MM.1S (cell line): ENCODE measurements at regions not wholly inside any gene's neighbourhood (a gene's known extent, or its start where the extent isn't known, plus 50 kb on each side); places are given as distances from the start of the nearest gene placed in this dataset.
"Not testable (repeated sequence)": the region's sequence is repeated elsewhere in the genome, so short reads cannot be mapped to it uniquely, and the experiment has no call there.

Source experiments
- EZH2 ChIP-seq: fragments of 300-600 bp; sonication (generic); optimal IDR thresholded peaks from 2 replicates; pipeline ENCODE3; 2017; ENCODE audit warnings: low read depth, mild to moderate bottlenecking, antibody characterized with exemption, low read length, mixed read lengths
- EZH2phosphoT487 ChIP-seq: fragments of 300-600 bp; sonication (generic); IDR thresholded peaks from 2 replicates; pipeline ENCODE4 v1.6.1; 2018; ENCODE audit warnings: antibody characterized with exemption, low read length
- TF ChIP-seq, protein P1 (sequence below): fragments of 300-600 bp; sonication (generic); IDR thresholded peaks from 2 replicates; pipeline ENCODE4 v1.5.1; 2016; ENCODE audit warnings: antibody characterized with exemption, low read length, mixed read lengths

DNA sequence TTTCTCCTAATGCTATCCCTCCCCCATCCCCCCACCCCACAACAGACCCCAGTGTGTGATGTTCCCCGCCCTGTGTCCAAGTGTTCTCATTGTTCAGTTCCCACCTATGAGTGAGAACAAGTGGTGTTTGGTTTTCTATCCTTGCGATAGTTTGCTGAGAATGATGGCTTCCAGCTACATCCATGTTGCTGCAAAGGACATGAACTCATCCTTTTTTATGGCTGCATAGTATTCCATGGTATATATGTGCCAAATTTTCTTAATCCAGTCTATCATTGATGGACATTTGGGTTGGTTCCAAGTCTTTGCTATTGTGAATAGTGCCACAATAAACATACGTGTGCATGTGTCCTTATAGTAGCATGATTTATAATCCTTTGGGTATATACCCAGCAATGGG is 83.6 kb upstream of the CALCR start:
- TF ChIP-seq, protein P1, sequence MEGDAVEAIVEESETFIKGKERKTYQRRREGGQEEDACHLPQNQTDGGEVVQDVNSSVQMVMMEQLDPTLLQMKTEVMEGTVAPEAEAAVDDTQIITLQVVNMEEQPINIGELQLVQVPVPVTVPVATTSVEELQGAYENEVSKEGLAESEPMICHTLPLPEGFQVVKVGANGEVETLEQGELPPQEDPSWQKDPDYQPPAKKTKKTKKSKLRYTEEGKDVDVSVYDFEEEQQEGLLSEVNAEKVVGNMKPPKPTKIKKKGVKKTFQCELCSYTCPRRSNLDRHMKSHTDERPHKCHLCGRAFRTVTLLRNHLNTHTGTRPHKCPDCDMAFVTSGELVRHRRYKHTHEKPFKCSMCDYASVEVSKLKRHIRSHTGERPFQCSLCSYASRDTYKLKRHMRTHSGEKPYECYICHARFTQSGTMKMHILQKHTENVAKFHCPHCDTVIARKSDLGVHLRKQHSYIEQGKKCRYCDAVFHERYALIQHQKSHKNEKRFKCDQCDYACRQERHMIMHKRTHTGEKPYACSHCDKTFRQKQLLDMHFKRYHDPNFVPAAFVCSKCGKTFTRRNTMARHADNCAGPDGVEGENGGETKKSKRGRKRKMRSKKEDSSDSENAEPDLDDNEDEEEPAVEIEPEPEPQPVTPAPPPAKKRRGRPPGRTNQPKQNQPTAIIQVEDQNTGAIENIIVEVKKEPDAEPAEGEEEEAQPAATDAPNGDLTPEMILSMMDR: not testable (repeated sequence)
- not testable (repeated sequence) for TF ChIP-seq EZH2, EZH2phosphoT487
